ENCODE measurements at regions not wholly inside any gene's neighbourhood (a gene's known extent, or its start where the extent isn't known, plus 50 kb on each side); places are given as distances from the start of the nearest gene placed in this dataset.
A peak's percentile ranks its signal among the peaks of the same experiment; 100 is the strongest.

DNA sequence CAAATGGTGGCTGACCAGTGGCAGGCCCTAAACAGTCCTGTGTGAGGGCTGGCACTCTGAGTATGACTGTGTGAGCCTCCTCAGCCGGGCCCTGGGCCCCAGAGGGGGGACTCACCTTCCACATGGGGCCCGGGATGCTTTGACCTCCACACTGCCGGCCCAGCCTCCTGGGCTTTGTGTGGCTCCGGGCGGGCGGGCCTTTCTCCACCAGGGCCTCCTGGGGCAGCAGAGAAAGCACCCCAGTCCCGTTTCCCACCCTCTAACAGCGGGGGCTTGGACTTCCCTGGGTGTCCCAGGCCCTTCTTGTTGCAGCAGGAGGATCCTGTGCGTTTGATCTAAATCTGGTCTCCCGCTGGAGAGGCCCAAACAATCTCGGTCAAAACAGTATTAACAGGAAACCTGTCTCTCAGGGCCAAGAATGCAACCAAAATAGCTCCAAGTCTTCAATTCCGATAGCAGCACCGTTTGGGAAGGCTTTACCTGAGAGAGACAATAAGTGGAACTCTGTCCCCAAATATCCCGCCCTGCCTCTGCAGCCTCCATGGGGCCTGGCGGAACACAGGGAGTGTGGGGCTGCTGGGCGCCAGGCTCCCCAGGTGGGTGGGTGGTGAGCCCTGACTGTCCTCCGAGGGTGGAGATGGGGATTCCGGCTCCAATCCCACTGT is 104.8 kb upstream of the ZNF32 start:
- Histone ChIP-seq H4K20me1 (replicated peaks in 1 of 2; ENCODE audit: control insufficient read depth in 1 of 2, insufficient read depth in 2 of 2, low read length in 2 of 2) (no peaks in the 10 kb centered on the region), H2BK15ac (ENCODE audit: low read length) (no peak overlapping the region; the same call in 1 of the 2 replicates), H3K27me3 (replicated peaks in 1 of 4; ENCODE audit: control insufficient read depth in 3 of 4, extremely low read depth in 1 of 4, insufficient read depth in 3 of 4, low read length in 3 of 4) (peaks cover 0 to 16% (median 7%) of the 10 kb centered on the region in 4 experiments; a peak in 4 of 7 replicates), H4K91ac (replicated peaks; ENCODE audit: insufficient read length, low read length) (no peak overlapping the region), H3K79me1 (ENCODE audit: low read depth, low read length) (no peaks in the 10 kb centered on the region), H2BK120ac (replicated peaks; ENCODE audit: low read depth, low read length) (no peak overlapping the region), H3K23ac (ENCODE audit: insufficient read length) (no peak overlapping the region), H3K18ac (ENCODE audit: extremely low read depth, low read length) (peak overlapping the region; percentile 32; the same call in 1 of the 2 replicates), H2BK12ac (ENCODE audit: low read depth, low read length) (peak overlapping the region; percentile 17; the same call in 1 of the 2 replicates), H3K27ac (ENCODE audit: low read depth, low read length) (no peak overlapping the region), H3K56ac (replicated peaks; ENCODE audit: insufficient read length, low read depth, low read length) (no peak overlapping the region), H2AFZ (ENCODE audit: low read length) (no peak overlapping the region), H4K8ac (ENCODE audit: extremely low read depth, insufficient read depth, low read length) (no peak overlapping the region), H3K4me3 (ENCODE audit: extremely low read depth in 1 of 4, insufficient read depth in 2 of 4, low read depth in 3 of 4, low read length in 4 of 4) (no peak overlapping the region), H3K79me2 (ENCODE audit: control insufficient read depth in 1 of 2, insufficient read depth in 2 of 2, low read length in 2 of 2) (no peaks in the 10 kb centered on the region), H3K4ac (replicated peaks; ENCODE audit: insufficient read length, low read depth, low read length) (no peak overlapping the region), H3K4me1 (replicated peaks in 1 of 4; ENCODE audit: control insufficient read depth in 3 of 4, insufficient read depth in 4 of 4, low read length in 3 of 4) (peaks cover 0 to 19% (median 10%) of the 10 kb centered on the region in 4 experiments; a peak in 6 of 7 replicates), H3K4me2 (ENCODE audit: insufficient read depth in 1 of 2, low read depth in 2 of 2, low read length in 2 of 2) (no peak overlapping the region; a peak in 1 of 4 replicates), H2BK20ac (ENCODE audit: low read length) (no peak overlapping the region), H3K9me3 (ENCODE audit: insufficient read depth in 2 of 2, low read depth in 1 of 2, low read length in 1 of 2) (no peaks in the 10 kb centered on the region), H3K9ac (replicated peaks in 1 of 4; ENCODE audit: extremely low read depth in 1 of 4, low read depth in 3 of 4, low read length in 3 of 4) (no peak overlapping the region), H3K14ac (ENCODE audit: insufficient read length) (no peak overlapping the region), H2AK5ac (ENCODE audit: low read depth, low read length) (no peak overlapping the region), H3K23me2 (ENCODE audit: low read depth, low read length) (no peaks in the 10 kb centered on the region), H3K36me3 (ENCODE audit: control insufficient read depth in 2 of 4, insufficient read depth in 4 of 4, low read length in 3 of 4) (no peaks in the 10 kb centered on the region), H4K5ac (ENCODE audit: insufficient read length, low read depth, low read length) (no peak overlapping the region), H2BK5ac (ENCODE audit: low read depth, low read length) (no peak overlapping the region)
- FAIRE-seq (no peak), DNase-seq (ENCODE audit: low read depth in 1 of 2, low spot score in 2 of 2) (no peak)
- ChIA-PET POLR2A (ENCODE audit: partially characterized antibody) (no interaction called here), CTCF (ENCODE audit: partially characterized antibody) (no interaction called here)
- WGBS, 2 experiments (ENCODE audit: extremely low coverage in 1 of 2, insufficient coverage in 1 of 2, insufficient read length in 1 of 2, insufficient replicate concordance in 2 of 2, low coverage in 1 of 2, low lambda C conversion rate in 2 of 2, missing lambda C conversion rate in 1 of 2), result 88% methylated on average over 15 of the region's 18 CpGs; no CpG with 5 or more reads in 1 of the 2 experiments
- TF ChIP-seq CHD1 (IDR thresholded peaks at IDR 0.05; ENCODE audit: low read depth, low read length) (no peak), MAX (IDR thresholded peaks at IDR 0.05) (no peak), EGR1 (IDR thresholded peaks at IDR 0.05; ENCODE audit: borderline replicate concordance, low read depth, low read length) (no peak), BRCA1 (IDR thresholded peaks at IDR 0.05; ENCODE audit: low read depth, low read length) (no peak), TBP (IDR thresholded peaks at IDR 0.05; ENCODE audit: low read depth, low read length) (no peak), JUN (IDR thresholded peaks at IDR 0.05; ENCODE audit: low read depth, low read length) (no peak), FOSL1 (IDR thresholded peaks at IDR 0.05; ENCODE audit: insufficient read depth, low read depth, low read length) (no peak), HDAC2 (IDR thresholded peaks at IDR 0.05; ENCODE audit: borderline replicate concordance in 1 of 2, low read depth in 2 of 2, low read length in 2 of 2) (no peak), RAD21 (IDR thresholded peaks at IDR 0.05 in 1 of 2, conservative IDR thresholded peaks at IDR 0.05 in 1 of 2; ENCODE audit: low read depth in 2 of 2, low read length in 2 of 2) (no peak), TCF12 (IDR thresholded peaks at IDR 0.05; ENCODE audit: low read depth, low read length) (no peak), CTBP2 (IDR thresholded peaks at IDR 0.05; ENCODE audit: borderline replicate concordance, insufficient read depth, insufficient read length, low read length) (no peak)
- TF ChIP-seq, protein P1, sequence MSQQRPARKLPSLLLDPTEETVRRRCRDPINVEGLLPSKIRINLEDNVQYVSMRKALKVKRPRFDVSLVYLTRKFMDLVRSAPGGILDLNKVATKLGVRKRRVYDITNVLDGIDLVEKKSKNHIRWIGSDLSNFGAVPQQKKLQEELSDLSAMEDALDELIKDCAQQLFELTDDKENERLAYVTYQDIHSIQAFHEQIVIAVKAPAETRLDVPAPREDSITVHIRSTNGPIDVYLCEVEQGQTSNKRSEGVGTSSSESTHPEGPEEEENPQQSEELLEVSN (IDR thresholded peaks at IDR 0.05), result no peak

Measured in H1 (cell line).